OCI-LY7 (cell line): ENCODE measurements at regions not wholly inside any gene's neighbourhood (a gene's known extent, or its start where the extent isn't known, plus 50 kb on each side); places are given as distances from the start of the nearest gene placed in this dataset.

Source experiments
- EZH2phosphoT487 ChIP-seq: fragments of 200-600 bp; sonication (generic); IDR thresholded peaks from 2 replicates; pipeline ENCODE4 v1.6.1; 2018; ENCODE audit warnings: low read depth, borderline replicate concordance, mild to moderate bottlenecking, mixed run types, antibody characterized with exemption, low read length, moderate library complexity, mixed read lengths
- TF ChIP-seq, protein P1 (sequence below): fragments of 200-600 bp; sonication (generic); conservative IDR thresholded peaks from 2 replicates; pipeline ENCODE4 v1.5.1; 2014; ENCODE audit warnings: mild to moderate bottlenecking, antibody characterized with exemption, low read length, moderate library complexity, mixed read lengths

DNA sequence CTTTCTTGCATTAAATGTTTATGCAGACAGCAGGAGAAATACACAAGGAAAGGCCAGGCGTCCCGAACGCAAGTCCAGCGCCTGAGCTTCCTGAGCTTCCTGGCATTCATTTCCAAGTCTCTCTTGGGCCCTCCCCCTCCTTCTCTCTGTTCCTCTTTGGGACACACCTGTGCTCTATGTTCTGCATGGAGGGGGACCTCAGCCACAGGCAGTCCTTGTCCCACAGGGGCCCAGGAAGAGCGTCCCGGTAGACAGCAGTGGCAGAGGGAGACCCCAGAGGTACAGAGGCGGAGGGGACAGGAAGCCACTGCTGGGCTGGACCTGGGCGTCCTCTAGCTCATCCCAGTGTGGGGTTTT, 221.3 kb downstream of the C9orf50 start:
- TF ChIP-seq, protein P1, sequence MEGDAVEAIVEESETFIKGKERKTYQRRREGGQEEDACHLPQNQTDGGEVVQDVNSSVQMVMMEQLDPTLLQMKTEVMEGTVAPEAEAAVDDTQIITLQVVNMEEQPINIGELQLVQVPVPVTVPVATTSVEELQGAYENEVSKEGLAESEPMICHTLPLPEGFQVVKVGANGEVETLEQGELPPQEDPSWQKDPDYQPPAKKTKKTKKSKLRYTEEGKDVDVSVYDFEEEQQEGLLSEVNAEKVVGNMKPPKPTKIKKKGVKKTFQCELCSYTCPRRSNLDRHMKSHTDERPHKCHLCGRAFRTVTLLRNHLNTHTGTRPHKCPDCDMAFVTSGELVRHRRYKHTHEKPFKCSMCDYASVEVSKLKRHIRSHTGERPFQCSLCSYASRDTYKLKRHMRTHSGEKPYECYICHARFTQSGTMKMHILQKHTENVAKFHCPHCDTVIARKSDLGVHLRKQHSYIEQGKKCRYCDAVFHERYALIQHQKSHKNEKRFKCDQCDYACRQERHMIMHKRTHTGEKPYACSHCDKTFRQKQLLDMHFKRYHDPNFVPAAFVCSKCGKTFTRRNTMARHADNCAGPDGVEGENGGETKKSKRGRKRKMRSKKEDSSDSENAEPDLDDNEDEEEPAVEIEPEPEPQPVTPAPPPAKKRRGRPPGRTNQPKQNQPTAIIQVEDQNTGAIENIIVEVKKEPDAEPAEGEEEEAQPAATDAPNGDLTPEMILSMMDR: no peak
- no peak for TF ChIP-seq EZH2phosphoT487
